Osteoblast (primary cell): ENCODE measurements at regions not wholly inside any gene's neighbourhood (a gene's known extent, or its start where the extent isn't known, plus 50 kb on each side); places are given as distances from the start of the nearest gene placed in this dataset.
"Not testable (repeated sequence)": the region's sequence is repeated elsewhere in the genome, so short reads cannot be mapped to it uniquely, and the experiment has no call there.

ENCODE experiments used
- DNase-seq: peaks from one replicate; pipeline ENCODE4 v3.0.0; 2011; ENCODE audit warnings: low spot score, mixed read lengths; ENCODE audit not compliant: insufficient read length; ENCODE audit errors: missing footprints
- H2AFZ ChIP-seq: 2 replicates; pipeline ENCODE4 v1.6.0; 2011; ENCODE audit warnings: mild to moderate bottlenecking, low read length
- H3K27ac ChIP-seq: 2 replicates; pipeline ENCODE4 v1.5.1; 2011; ENCODE audit warnings: mild to moderate bottlenecking, low read depth, low read length, moderate library complexity
- H3K27me3 ChIP-seq: 2 replicates; pipeline ENCODE4 v1.6.0; 2012; ENCODE audit warnings: mild to moderate bottlenecking, control low read depth, inconsistent platforms, low read length, moderate library complexity; ENCODE audit not compliant: insufficient read depth
- H3K36me3 ChIP-seq: 2 replicates; pipeline ENCODE4 v1.5.1; 2011; ENCODE audit warnings: mild to moderate bottlenecking, low read length, control low read depth, moderate library complexity; ENCODE audit not compliant: insufficient read depth
- H3K4me1 ChIP-seq: 2 replicates; pipeline ENCODE4 v1.5.1; 2011; ENCODE audit warnings: mild to moderate bottlenecking, low read length, control low read depth, moderate library complexity; ENCODE audit not compliant: insufficient read depth
- H3K4me2 ChIP-seq: 2 replicates; pipeline ENCODE4 v1.6.0; 2011; ENCODE audit warnings: mild to moderate bottlenecking, low read length; ENCODE audit not compliant: insufficient read depth
- H3K4me3 ChIP-seq: fragments of 200-600 bp; sonication (generic); 3 replicates; pipeline ENCODE4 v1.5.1; 2012; ENCODE audit warnings: mild to moderate bottlenecking, low read length, inconsistent platforms; ENCODE audit not compliant: insufficient read depth
- H3K79me2 ChIP-seq: 2 replicates; pipeline ENCODE4 v1.6.0; 2012; ENCODE audit warnings: mild to moderate bottlenecking, low read length, control low read depth, inconsistent platforms; ENCODE audit not compliant: insufficient read depth
- H3K9me3 ChIP-seq: 2 replicates; pipeline ENCODE4 v1.5.1; 2011; ENCODE audit warnings: low read depth, low read length, control low read depth
- H4K20me1 ChIP-seq: 2 replicates; pipeline ENCODE4 v1.6.0; 2012; ENCODE audit warnings: mild to moderate bottlenecking, low read length, control low read depth; ENCODE audit not compliant: insufficient read depth
- CTCF ChIP-seq: IDR thresholded peaks from 2 replicates; pipeline ENCODE4 v1.5.1; 2011; ENCODE audit warnings: mild to moderate bottlenecking, low read depth, low read length, moderate library complexity; ENCODE audit errors: extremely low read depth

GRCh38 chr6:164344801-164345291 lies 930.3 kb downstream of the QKI start:
- Histone ChIP-seq H3K27ac (no peak overlapping the region), H3K4me3 (no peak overlapping the region), H3K4me2 (no peak overlapping the region), H3K79me2 (no peaks in the 10 kb centered on the region), H3K4me1 (no peaks in the 10 kb centered on the region), H3K27me3 (no peaks in the 10 kb centered on the region), H3K36me3 (no peaks in the 10 kb centered on the region), H3K9me3 (no peaks in the 10 kb centered on the region), H2AFZ (no peak overlapping the region), H4K20me1 (no peaks in the 10 kb centered on the region)
- DNase-seq, result no peak
- TF ChIP-seq CTCF, result no peak

GRCh38 chr6:164339442-164339841 lies 924.9 kb downstream of the QKI start:
- not testable (repeated sequence) for H3K4me1 ChIP-seq, H3K4me2 ChIP-seq, H3K27ac ChIP-seq, H4K20me1 ChIP-seq, H3K36me3 ChIP-seq, DNase-seq, H3K4me3 ChIP-seq, H3K79me2 ChIP-seq, H3K9me3 ChIP-seq, H2AFZ ChIP-seq, H3K27me3 ChIP-seq

GRCh38 chr6:164337925-164338397 lies 923.4 kb downstream of the QKI start:
- H3K9me3 ChIP-seq, result no peaks in the 10 kb centered on the region
- H4K20me1 ChIP-seq, result no peaks in the 10 kb centered on the region
- H3K4me2 ChIP-seq, result no peak overlapping the region
- H3K27ac ChIP-seq, result no peak overlapping the region
- H3K36me3 ChIP-seq, result no peaks in the 10 kb centered on the region
- H3K79me2 ChIP-seq, result no peaks in the 10 kb centered on the region
- no peak overlapping the region for H2AFZ ChIP-seq
- no peaks in the 10 kb centered on the region for H3K27me3 ChIP-seq
- no peak for TF ChIP-seq CTCF
- DNase-seq, result peak; percentile 22
- no peaks in the 10 kb centered on the region for H3K4me1 ChIP-seq
- H3K4me3 ChIP-seq, result no peak overlapping the region

DNA sequence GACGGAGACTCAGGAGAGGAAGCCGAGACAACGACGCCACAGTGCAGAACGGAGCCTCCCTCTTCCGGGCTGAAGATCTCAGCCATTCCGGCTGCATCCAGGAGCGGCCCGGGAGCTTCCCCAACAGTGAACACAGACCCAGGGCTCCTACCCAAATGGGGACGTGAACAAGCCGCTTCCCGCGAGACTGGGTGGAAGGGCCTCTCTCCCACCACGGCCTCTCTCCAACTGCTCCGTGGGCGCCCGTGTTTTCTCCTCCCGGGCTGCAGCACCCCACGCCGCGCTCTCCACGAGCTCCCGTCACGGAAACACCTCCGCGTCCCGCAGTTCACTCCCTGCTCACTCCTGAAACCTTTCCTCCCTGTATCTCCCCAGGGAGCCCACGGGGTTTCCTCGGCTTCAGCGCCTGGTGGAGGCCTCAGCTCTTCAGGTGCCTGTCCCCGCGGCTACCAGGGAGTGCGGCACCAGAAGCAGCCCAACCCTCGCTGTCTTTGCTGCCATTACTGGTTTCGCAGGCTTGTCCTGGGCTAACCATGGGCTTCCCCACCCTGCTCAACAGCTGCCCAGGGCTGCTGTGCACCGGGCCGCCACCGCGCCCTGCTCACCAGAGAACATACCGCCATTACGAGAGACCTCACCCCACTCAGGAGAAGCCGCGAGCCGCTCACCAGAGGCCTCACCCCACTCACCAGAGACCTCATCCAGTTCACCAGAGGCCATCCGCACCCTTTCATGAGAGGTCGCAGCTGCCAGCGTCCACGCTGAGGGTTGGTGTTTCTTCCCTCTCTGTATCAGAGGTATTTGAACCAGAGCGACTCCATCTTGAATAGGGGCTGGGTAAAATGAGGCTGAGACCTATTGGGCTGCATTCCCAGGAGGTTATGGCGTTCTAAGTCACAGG lies 922.8 kb downstream of the QKI start:
- Histone ChIP-seq H4K20me1 (no peaks in the 10 kb centered on the region), H3K4me1 (no peaks in the 10 kb centered on the region), H3K4me3 (no peak overlapping the region), H3K9me3 (no peaks in the 10 kb centered on the region), H2AFZ (no peak overlapping the region), H3K27ac (no peak overlapping the region), H3K79me2 (no peaks in the 10 kb centered on the region), H3K4me2 (no peak overlapping the region), H3K27me3 (no peaks in the 10 kb centered on the region), H3K36me3 (no peaks in the 10 kb centered on the region)
- no peak for DNase-seq
- no peak for TF ChIP-seq CTCF
